Motor neuron (in vitro differentiated cells): ENCODE measurements at regions not wholly inside any gene's neighbourhood (a gene's known extent, or its start where the extent isn't known, plus 50 kb on each side); places are given as distances from the start of the nearest gene placed in this dataset.
A peak's percentile ranks its signal among the peaks of the same experiment; 100 is the strongest.

Experiments
- ATAC-seq, 8 experiments: fragments of 200-7000 bp; cut with Tn5 transposase; replicated peaks in 6 of 8; 2 replicates each; pipeline ENCODE4 v1.8.0; 2021; ENCODE audit warnings: mild to moderate bottlenecking in 8 of 8, moderate library complexity in 8 of 8
- H3K27ac ChIP-seq, 2 donors: fragments of 250-450 bp; sonication (Bioruptor Pico); 2 replicates each; pipeline ENCODE4 v1.9.0; 2021; ENCODE audit warnings: antibody characterized with exemption in 2 of 2, mild to moderate bottlenecking in 2 of 2, moderate library complexity in 1 of 2
- H3K4me1 ChIP-seq, 2 donors: fragments of 250-450 bp; sonication (Bioruptor Pico); replicated peaks in 1 of 2; 2 replicates each; pipeline ENCODE4 v1.6.1; 2021; ENCODE audit warnings: antibody characterized with exemption in 2 of 2, mild to moderate bottlenecking in 2 of 2, moderate library complexity in 1 of 2
- H3K4me3 ChIP-seq, 5 donors: fragments of 250-450 bp; sonication (Bioruptor Pico); 2 replicates each; pipeline ENCODE4 v1.9.0; 2021; ENCODE audit warnings: antibody characterized with exemption in 5 of 5, mild to moderate bottlenecking in 5 of 5, moderate library complexity in 4 of 5
- WGBS, 10 experiments: fragments of 450-650 bp; shearing (Covaris generic); methylation state at CpG; one replicate each; pipeline ENCODE4 v1.0.0; 2022; 5-methylcytosine and 5-hydroxymethylcytosine counted together
- in situ Hi-C, 9 experiments: fragments of 400-800 bp; cut with MboI; loops; one replicate each; pipeline ENCODE4 v1.15.0; 2021; ENCODE audit warnings: low sequenced_read_pairs in 9 of 9, low pct_unique_long_range_greater_than_20kb in 2 of 9; ENCODE audit not compliant: unreplicated experiment in 9 of 9

DNA sequence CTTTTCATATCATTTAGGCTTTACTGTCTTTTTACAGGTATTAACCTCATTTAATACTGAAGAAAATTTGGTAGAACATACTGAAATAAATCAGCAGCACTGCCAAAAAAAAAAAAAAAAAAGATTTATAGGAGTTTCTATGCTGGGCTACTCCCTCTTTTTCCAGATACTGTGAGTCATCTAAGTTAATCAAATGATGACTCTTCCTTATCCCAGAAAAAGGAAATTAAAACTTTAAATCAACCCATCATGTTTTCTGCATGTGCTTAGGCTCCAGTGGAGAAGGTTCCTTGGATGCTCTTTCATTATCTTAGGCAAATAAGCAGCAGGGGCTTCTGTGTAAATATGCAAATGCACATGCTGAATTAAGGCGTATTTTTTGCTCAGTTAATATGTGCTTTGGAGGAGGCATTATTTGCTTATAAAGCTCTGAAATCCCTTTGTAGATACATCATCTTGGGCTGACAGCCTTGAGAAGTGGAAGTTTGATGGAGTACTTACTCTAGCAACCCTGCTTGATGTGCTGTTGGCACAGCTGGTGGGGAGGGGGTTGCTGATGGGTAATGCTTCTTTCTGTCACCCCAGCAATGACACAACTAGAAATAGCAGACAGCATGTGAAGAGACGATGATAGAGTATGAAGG is 136.1 kb downstream of the C4orf33 start:
- ATAC-seq, result peak; percentile 35 to 87 (median 62)
- WGBS, 10 experiments, result 0 to 80% (median 40%) methylated on average over 1 to 2 of the region's 2 CpGs; no CpG with 5 or more reads in 3 of the 10 experiments
- Histone ChIP-seq H3K4me3 (no peak overlapping the region), H3K27ac (peak overlapping the region in 1 of 2 donors; percentile 63), H3K4me1 (peaks cover 23 to 28% of the 10 kb centered on the region in 2 donors)
- in situ Hi-C loops, result no loop called here

- Histone ChIP-seq H3K4me1 (peaks cover 23 to 28% of the 10 kb centered on the region in 2 donors), H3K27ac (peak overlapping the region in 1 of 2 donors; percentile 63), H3K4me3 (no peak overlapping the region)
- in situ Hi-C loops, result no loop called here
- WGBS, 10 experiments, result 0 to 62% (median 40%) methylated on average over 1 to 3 of the region's 3 CpGs
- peak in 6 of 8 experiments; percentile 38 to 91 (median 84) for ATAC-seq
Observed at GRCh38 chr4:129232589-129233337, 136.8 kb downstream of the C4orf33 start.

GRCh38 chr4:129233691-129234090 is 137.7 kb downstream of the C4orf33 start:
- 0 to 67% (median 50%) methylated on average over 1 of the region's 1 CpG; no CpG with 5 or more reads in 5 of the 10 experiments for WGBS, 10 experiments
- Histone ChIP-seq H3K4me3 (no peak overlapping the region), H3K27ac (no peak overlapping the region), H3K4me1 (peaks cover 23 to 28% of the 10 kb centered on the region in 2 donors)
- peak in 2 of 8 experiments; percentile 15 to 28 for ATAC-seq
- in situ Hi-C loops, result no loop called here

- Histone ChIP-seq H3K27ac (no peak overlapping the region), H3K4me1 (peaks cover 28 to 30% of the 10 kb centered on the region in 2 donors), H3K4me3 (no peak overlapping the region)
- in situ Hi-C loops, result no loop called here
- ATAC-seq, result no peak
- WGBS, 10 experiments, result 3 to 100% (median 88%) methylated on average over 2 to 3 of the region's 3 CpGs
Observed at GRCh38 chr4:129236351-129236750, 140.4 kb downstream of the C4orf33 start.

GRCh38 chr4:129239088-129239487 is 143.1 kb downstream of the C4orf33 start:
- H3K27ac ChIP-seq, result no peak overlapping the region
- 0 to 94% (median 79%) methylated on average over 1 to 3 of the region's 3 CpGs; no CpG with 5 or more reads in 1 of the 10 experiments for WGBS, 10 experiments
- in situ Hi-C loops, result no loop called here

GRCh38 chr4:129240816-129241215 is 144.9 kb downstream of the C4orf33 start:
- H3K27ac ChIP-seq, result no peak overlapping the region
- ATAC-seq, result peak in 3 of 8 experiments; percentile 22 to 78 (median 35)
- in situ Hi-C loops, result no loop called here
- peaks cover 5 to 15% of the 10 kb centered on the region in 2 donors for H3K4me1 ChIP-seq
- WGBS, 10 experiments, result 0 to 43% (median 14%) methylated on average over 1 of the region's 1 CpG; no CpG with 5 or more reads in 5 of the 10 experiments
- no peak overlapping the region for H3K4me3 ChIP-seq

More at GRCh38 chr4:129239088-129239487, 143.1 kb downstream of the C4orf33 start:
- H3K4me3 ChIP-seq, result no peak overlapping the region
- peaks cover 5 to 7% of the 10 kb centered on the region in 2 donors for H3K4me1 ChIP-seq
- peak in 6 of 8 experiments; percentile 15 to 47 (median 30) for ATAC-seq

- in situ Hi-C loops, result no loop called here
- ATAC-seq, result peak in 3 of 8 experiments; percentile 28 to 52 (median 44)
- 40 to 95% (median 78%) methylated on average over 2 to 4 of the region's 4 CpGs; no CpG with 5 or more reads in 1 of the 10 experiments for WGBS, 10 experiments
- Histone ChIP-seq H3K27ac (no peak overlapping the region), H3K4me1 (peaks cover 3 to 37% of the 10 kb centered on the region in 2 donors), H3K4me3 (no peak overlapping the region)
Observed at GRCh38 chr4:129246145-129246544, 150.2 kb downstream of the C4orf33 start.

- ATAC-seq, result peak in 5 of 8 experiments; percentile 32 to 75 (median 65)
- peaks cover 3 to 37% of the 10 kb centered on the region in 2 donors for H3K4me1 ChIP-seq
- in situ Hi-C loops, result no loop called here
- no peak overlapping the region for H3K4me3 ChIP-seq
- no peak overlapping the region for H3K27ac ChIP-seq
- WGBS, 10 experiments, result 0 to 81% (median 38%) methylated on average over 1 to 14 of the region's 15 CpGs
Observed at GRCh38 chr4:129246910-129247461, 151.0 kb downstream of the C4orf33 start.

DNA sequence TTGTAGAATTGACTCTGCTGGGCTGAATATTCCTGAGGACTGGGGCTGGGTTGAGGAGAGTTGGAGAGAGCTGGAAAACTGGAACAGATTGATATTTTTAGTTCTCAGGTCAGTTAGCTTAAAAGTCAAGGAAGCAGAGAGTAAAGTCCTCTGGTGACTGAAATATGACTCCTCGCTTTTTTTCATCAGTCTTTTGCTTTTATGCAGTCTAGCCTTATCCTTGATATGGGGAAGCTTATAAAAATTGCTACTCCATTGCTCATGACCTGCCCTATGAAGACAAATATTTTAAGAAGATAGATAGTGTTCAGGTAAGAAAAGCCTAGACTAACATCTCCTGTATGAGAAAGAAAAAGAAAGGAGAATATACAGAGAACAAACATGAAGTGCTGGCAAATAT is 152.7 kb downstream of the C4orf33 start:
- in situ Hi-C loops, result no loop called here
- Histone ChIP-seq H3K4me1 (peaks cover 3 to 37% of the 10 kb centered on the region in 2 donors), H3K4me3 (no peak overlapping the region), H3K27ac (no peak overlapping the region)
- 0 to 100% (median 90%) methylated on average over 1 of the region's 1 CpG; no CpG with 5 or more reads in 4 of the 10 experiments for WGBS, 10 experiments
- ATAC-seq, result no peak

DNA sequence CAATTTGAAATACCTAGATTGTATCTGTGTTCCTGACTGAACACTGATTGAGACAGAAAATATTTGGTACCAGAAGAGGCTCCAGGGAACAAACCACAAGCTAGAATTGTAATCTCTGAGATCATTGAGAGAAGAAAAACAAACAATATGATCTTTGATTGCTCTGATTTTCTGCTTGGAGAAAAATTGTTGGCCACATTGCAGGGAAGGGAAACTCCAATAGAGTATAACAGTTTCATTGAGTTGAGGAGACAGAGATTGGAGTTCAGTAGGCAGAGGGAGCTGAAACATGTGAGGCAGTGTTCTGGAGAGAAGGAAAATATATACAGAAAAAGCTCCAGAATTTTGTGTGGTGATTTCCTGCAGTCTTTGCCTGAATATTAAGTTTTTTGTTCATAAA is 158.2 kb downstream of the C4orf33 start:
- in situ Hi-C loops, result no loop called here
- no peak for ATAC-seq
- H3K27ac ChIP-seq, result no peak overlapping the region

GRCh38 chr4:129254526-129254925 is 158.6 kb downstream of the C4orf33 start:
- in situ Hi-C loops, result no loop called here
- Histone ChIP-seq H3K27ac (no peak overlapping the region), H3K4me3 (no peak overlapping the region), H3K4me1 (no peaks in the 10 kb centered on the region)
- ATAC-seq, result no peak

More for the DNA sequence above, 158.2 kb downstream of the C4orf33 start:
- H3K4me1 ChIP-seq, result no peaks in the 10 kb centered on the region
- H3K4me3 ChIP-seq, result no peak overlapping the region

DNA sequence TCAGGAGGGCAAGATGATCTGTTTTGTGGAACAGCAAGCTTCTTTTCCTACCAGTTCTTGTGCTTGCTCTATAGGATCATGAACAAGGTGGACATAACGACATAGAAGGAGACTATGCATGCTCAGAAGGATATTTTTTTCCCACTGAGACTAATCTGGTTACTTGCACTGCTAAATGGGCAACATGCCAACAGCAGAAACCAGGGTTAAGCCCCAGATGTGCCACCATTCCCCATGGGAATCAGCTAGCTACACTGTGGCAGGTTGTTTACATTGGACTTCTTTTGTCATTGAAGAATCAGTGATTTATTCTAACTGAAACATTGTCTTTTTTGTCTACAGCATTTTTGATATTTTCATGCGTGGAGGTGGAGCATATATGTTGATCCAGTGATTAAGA is 165.6 kb downstream of the C4orf33 start:
- Histone ChIP-seq H3K4me1 (peaks cover 0 to 3% of the 10 kb centered on the region in 2 donors), H3K27ac (no peak overlapping the region), H3K4me3 (no peak overlapping the region)
- ATAC-seq, result no peak
- in situ Hi-C loops, result no loop called here
- WGBS, 10 experiments, result 0 to 100% (median 74%) methylated on average over 1 to 2 of the region's 2 CpGs; no CpG with 5 or more reads in 2 of the 10 experiments

GRCh38 chr4:129264008-129264657 is 168.2 kb downstream of the C4orf33 start:
- in situ Hi-C loops, result no loop called here

More at GRCh38 chr4:129264008-129264657, 168.2 kb downstream of the C4orf33 start:
- ATAC-seq, result no peak
- Histone ChIP-seq H3K4me1 (peaks cover 0 to 3% of the 10 kb centered on the region in 2 donors), H3K4me3 (no peak overlapping the region), H3K27ac (no peak overlapping the region)
- WGBS, 10 experiments, result 0 to 100% (median 82%) methylated on average over 1 of the region's 1 CpG; no CpG with 5 or more reads in 1 of the 10 experiments
